ENCODE measurements at regions not wholly inside any gene's neighbourhood (a gene's known extent, or its start where the extent isn't known, plus 50 kb on each side); places are given as distances from the start of the nearest gene placed in this dataset.

DNA sequence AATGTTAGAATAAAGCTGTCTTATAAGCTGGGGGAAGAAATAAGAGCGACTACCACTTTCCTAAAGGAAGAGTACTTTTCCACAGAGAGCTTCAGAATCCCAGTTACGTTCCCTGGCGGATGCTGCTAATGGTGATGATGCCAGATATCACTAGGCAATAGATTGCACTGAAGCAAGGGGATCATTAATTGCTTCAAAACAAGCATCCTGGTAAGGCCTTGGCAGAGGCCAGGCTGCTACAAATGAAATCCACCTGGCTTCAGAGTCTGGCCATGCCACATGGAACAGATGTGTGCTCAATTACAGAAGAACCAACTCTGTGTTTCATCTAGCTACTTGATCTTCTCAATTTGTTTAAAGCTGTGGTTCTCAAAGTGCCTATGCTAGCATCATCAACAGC is 129.2 kb upstream of the IL12A start:
- Histone ChIP-seq H4K20me1 (ENCODE audit: insufficient read depth) (no peaks in the 10 kb centered on the region), H3K4me3 (replicated peaks in 1 of 2; ENCODE audit: low read depth in 1 of 2, low read length in 2 of 2) (no peak overlapping the region), H3K27ac (ENCODE audit: low read depth, low read length) (no peak overlapping the region), H2AFZ (ENCODE audit: low read depth, low read length, poor library complexity, severe bottlenecking) (no peak overlapping the region), H3K9ac (ENCODE audit: low read length) (no peak overlapping the region), H3K79me2 (ENCODE audit: insufficient read depth, low read length) (no peaks in the 10 kb centered on the region), H3K9me3 (ENCODE audit: control insufficient read depth in 1 of 2, insufficient read depth in 1 of 2, low read depth in 1 of 2, low read length in 2 of 2) (no peaks in the 10 kb centered on the region), H3K36me3 (ENCODE audit: control insufficient read depth in 1 of 2, insufficient read depth in 2 of 2, low read length in 2 of 2) (no peaks in the 10 kb centered on the region), H3K27me3 (ENCODE audit: insufficient read depth, low read length) (no peaks in the 10 kb centered on the region), H3K4me2 (ENCODE audit: low read length) (no peak overlapping the region), H3K4me1 (ENCODE audit: control insufficient read depth in 1 of 2, insufficient read depth in 2 of 2, low read length in 2 of 2) (peaks cover 10 to 16% of the 10 kb centered on the region in 2 experiments), H3K9me2 (ENCODE audit: insufficient read depth) (no peaks in the 10 kb centered on the region)
- intact Hi-C loops (cut with micrococcal nuclease) = no loop called here
- BruUV-seq (replicated peaks) = no TSS peak
- ChIA-PET RAD21 (ENCODE audit: low non-redundant PET in 1 of 2, low total read pairs in 2 of 2, uncharacterized antibody in 2 of 2, unreplicated experiment in 2 of 2) (no interaction called here), CTCF (no interaction called here), POLR2A (no interaction called here)
- DNase-seq (ENCODE audit: low read depth, low spot score) (no peak), ATAC-seq (no peak)
- TF ChIP-seq CBX3 (IDR thresholded peaks at IDR 0.05; ENCODE audit: low read depth) (no peak), POLR2AphosphoS5 (IDR thresholded peaks at IDR 0.05; ENCODE audit: low read depth, low read length) (no peak), SIN3A (IDR thresholded peaks at IDR 0.05; ENCODE audit: low read depth) (no peak), TCF7L2 (IDR thresholded peaks at IDR 0.05; ENCODE audit: borderline replicate concordance, extremely low read depth, insufficient read depth, insufficient read length) (no peak), POLR2A (IDR thresholded peaks at IDR 0.05; ENCODE audit: borderline replicate concordance, extremely low read depth, insufficient read depth, insufficient read length) (no peak), ZNF274 (IDR thresholded peaks at IDR 0.05; ENCODE audit: low read depth, low read length) (no peak)

GRCh38 chr3:159859836-159860235 is 128.8 kb upstream of the IL12A start:
- TF ChIP-seq EZH2phosphoT487 (IDR thresholded peaks at IDR 0.05; ENCODE audit: borderline replicate concordance) (no peak), FOSL1 (IDR thresholded peaks at IDR 0.05; ENCODE audit: low read depth) (no peak), ELF1 (IDR thresholded peaks at IDR 0.05; ENCODE audit: borderline replicate concordance, low read depth) (no peak), YY1 (IDR thresholded peaks at IDR 0.05; ENCODE audit: extremely low read depth, insufficient replicate concordance, low read depth, low read length) (no peak), ZNF274 (IDR thresholded peaks at IDR 0.05; ENCODE audit: low read depth, low read length) (no peak)
- BruUV-seq (replicated peaks) = no TSS peak
- no peak overlapping the region for H3K4me2 ChIP-seq (ENCODE audit: low read length)
- H3K27me3 ChIP-seq (ENCODE audit: insufficient read depth, low read length) = no peaks in the 10 kb centered on the region
- ChIA-PET RAD21 (ENCODE audit: low non-redundant PET in 1 of 2, low total read pairs in 2 of 2, uncharacterized antibody in 2 of 2, unreplicated experiment in 2 of 2) (no interaction called here), POLR2A (no interaction called here), CTCF (no interaction called here)
- intact Hi-C loops (cut with micrococcal nuclease) = no loop called here
- no peak for DNase-seq (ENCODE audit: low read depth, low spot score)
- no peaks in the 10 kb centered on the region for H3K36me3 ChIP-seq (ENCODE audit: control insufficient read depth in 1 of 2, insufficient read depth in 2 of 2, low read length in 2 of 2)
- no peaks in the 10 kb centered on the region for H3K79me2 ChIP-seq (ENCODE audit: insufficient read depth, low read length)
- H3K9me3 ChIP-seq (ENCODE audit: control insufficient read depth in 1 of 2, insufficient read depth in 1 of 2, low read depth in 1 of 2, low read length in 2 of 2) = no peaks in the 10 kb centered on the region
- ATAC-seq = no peak
- H4K20me1 ChIP-seq (ENCODE audit: insufficient read depth) = no peaks in the 10 kb centered on the region
- H2AFZ ChIP-seq (ENCODE audit: low read depth, low read length, poor library complexity, severe bottlenecking) = no peak overlapping the region
- no peak overlapping the region for H3K4me3 ChIP-seq (replicated peaks in 1 of 2; ENCODE audit: low read depth in 1 of 2, low read length in 2 of 2)
- no peak overlapping the region for H3K9ac ChIP-seq (ENCODE audit: low read length)
- H3K9me2 ChIP-seq (ENCODE audit: insufficient read depth) = no peaks in the 10 kb centered on the region
- H3K4me1 ChIP-seq (ENCODE audit: control insufficient read depth in 1 of 2, insufficient read depth in 2 of 2, low read length in 2 of 2) = peaks cover 7 to 13% of the 10 kb centered on the region in 2 experiments
- H3K27ac ChIP-seq (ENCODE audit: low read depth, low read length) = no peak overlapping the region

All from HCT116 (cell line).